ENCODE measurements at regions not wholly inside any gene's neighbourhood (a gene's known extent, or its start where the extent isn't known, plus 50 kb on each side); places are given as distances from the start of the nearest gene placed in this dataset.

GRCh38 chr20:4086771-4087687, 61.6 kb upstream of the SMOX start:
- ATAC-seq (no peak), DNase-seq (no peak)
- Histone ChIP-seq H3K4me3 (no peak overlapping the region), H3K27me3 (no peaks in the 10 kb centered on the region), H3K27ac (no peak overlapping the region), H3K4me1 (peaks cover 0 to 45% (median 8%) of the 10 kb centered on the region in 12 donors), H3K36me3 (no peaks in the 10 kb centered on the region), H3K9me3 (peaks cover 0 to under 1% (median 0%) of the 10 kb centered on the region in 12 donors)
- 83 to 85% (median 85%) methylated on average over 13 of the region's 13 CpGs for WGBS, 4 donors
- TF ChIP-seq CTCF (IDR thresholded peaks at IDR 0.05) (no peak), POLR2A (IDR thresholded peaks at IDR 0.05) (no peak)
- intact Hi-C loops (cut with DNase I), result loop anchor here in 8 of 10 donors (5.0 to 10.0 kb wide), 6 partner anchors 70 to 410 kb away; partner anchors contain the start of genes PANK2 (in 2 of the 8), CENPB (in 1 of the 8), RNF24 (in 1 of the 8) and SIGLEC1 (in 1 of the 8)

GRCh38 chr20:4084721-4085120, 63.9 kb upstream of the SMOX start:
- no peak for ATAC-seq
- intact Hi-C loops (cut with DNase I), result loop anchor here (1.0 to 10.0 kb wide), 8 partner anchors 67 to 407 kb away; partner anchors contain the start of genes PANK2 (in 2 of the 10), RNF24 (in 2 of the 10), CENPB (in 1 of the 10) and SIGLEC1 (in 1 of the 10)
- H3K27me3 ChIP-seq, result no peaks in the 10 kb centered on the region
- no peaks in the 10 kb centered on the region for H3K36me3 ChIP-seq
- WGBS, 4 donors, result 59 to 91% (median 77%) methylated on average over 4 of the region's 4 CpGs
- H3K27ac ChIP-seq, result peak overlapping the region in 1 of 12 donors; percentile 23
- DNase-seq, result no peak
- peaks cover 0 to 14% (median 0%) of the 10 kb centered on the region in 12 donors for H3K9me3 ChIP-seq
- H3K4me3 ChIP-seq, result no peak overlapping the region
- peaks cover 0 to 42% (median 8%) of the 10 kb centered on the region in 12 donors for H3K4me1 ChIP-seq
- TF ChIP-seq CTCF (IDR thresholded peaks at IDR 0.05) (no peak), POLR2A (IDR thresholded peaks at IDR 0.05) (no peak)

DNA sequence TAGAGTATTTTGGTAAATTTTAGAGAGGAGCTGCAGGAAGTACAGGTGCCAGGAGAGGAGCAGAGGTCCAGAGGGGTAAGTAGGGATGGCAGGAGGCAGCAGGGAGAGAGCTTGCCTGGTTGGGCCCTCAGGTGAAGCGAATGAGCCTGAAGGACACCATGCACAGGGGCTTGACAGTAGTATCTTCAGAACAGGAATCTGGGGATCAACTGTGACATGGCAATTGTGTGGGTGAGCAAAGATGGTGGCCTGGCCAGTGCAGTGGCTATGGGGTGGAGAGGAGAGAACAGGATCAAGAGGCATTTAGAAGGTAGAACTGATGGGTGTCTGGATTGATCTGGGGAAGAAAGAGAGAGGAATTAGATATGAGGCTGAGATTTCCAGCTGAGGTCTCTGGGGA, 64.5 kb upstream of the SMOX start:
- no peak overlapping the region for H3K4me3 ChIP-seq
- WGBS, 4 donors, result 93 to 100% (median 99%) methylated on average over 1 of the region's 1 CpG
- peaks cover 0 to 42% (median 8%) of the 10 kb centered on the region in 12 donors for H3K4me1 ChIP-seq
- peak overlapping the region in 1 of 12 donors; percentile 62 for H3K27ac ChIP-seq
- peaks cover 0 to 14% (median 0%) of the 10 kb centered on the region in 12 donors for H3K9me3 ChIP-seq
- H3K27me3 ChIP-seq, result no peaks in the 10 kb centered on the region
- no peaks in the 10 kb centered on the region for H3K36me3 ChIP-seq
- DNase-seq, result no peak
- intact Hi-C loops (cut with DNase I), result loop anchor here in 4 of 10 donors (1.0 to 10.0 kb wide), 6 partner anchors 69 to 407 kb away; partner anchors contain the start of genes CENPB (in 1 of the 4), RNF24 (in 1 of the 4), SIGLEC1 (in 1 of the 4) and SPEF1 (in 1 of the 4)
- no peak for ATAC-seq
- TF ChIP-seq CTCF (IDR thresholded peaks at IDR 0.05) (no peak), POLR2A (IDR thresholded peaks at IDR 0.05) (no peak)

Data from heart left ventricle (tissue), 16 donors.